A549 (cell line): ENCODE measurements at regions not wholly inside any gene's neighbourhood (a gene's known extent, or its start where the extent isn't known, plus 50 kb on each side); places are given as distances from the start of the nearest gene placed in this dataset.

Source experiments
- BHLHE40 ChIP-seq: IDR thresholded peaks from 2 replicates; pipeline ENCODE4 v1.6.1; 2012; ENCODE audit warnings: low read depth, low read length, inconsistent platforms
- EP300 ChIP-seq, 2 experiments: fragments of >200 bp; sonication (Bioruptor Twin); formaldehyde crosslinking; IDR thresholded peaks; 2 replicates in 1 of 2; 3 replicates in 1 of 2; pipeline ENCODE4 v1.6.1; 2016 to 2017
- HDAC2 ChIP-seq: fragments of 200-600 bp; sonication (generic); IDR thresholded peaks from 2 replicates; pipeline ENCODE4 v1.6.1; 2016
- KDM1A ChIP-seq: fragments of 200-600 bp; sonication (generic); IDR thresholded peaks from 2 replicates; pipeline ENCODE4 v1.6.1; 2016; ENCODE audit warnings: low read depth, mild to moderate bottlenecking
- KDM5A ChIP-seq: fragments of 200-600 bp; sonication (generic); IDR thresholded peaks from 2 replicates; pipeline ENCODE4 v1.6.1; 2016; ENCODE audit warnings: antibody characterized with exemption, mild to moderate bottlenecking
- POLR2A ChIP-seq: IDR thresholded peaks from 2 replicates; pipeline ENCODE4 v1.6.1; 2012; ENCODE audit warnings: mild to moderate bottlenecking, low read length
- TF ChIP-seq, protein P1 (sequence below): IDR thresholded peaks from 2 replicates; pipeline ENCODE4 v1.6.1; 2012
- TF ChIP-seq, protein P2 (sequence below): fragments of 450-650 bp; IDR thresholded peaks from 2 replicates; pipeline ENCODE4 v1.6.1; 2014; ENCODE audit warnings: antibody characterized with exemption
- TF ChIP-seq, protein P3 (sequence below): fragments of >200 bp; sonication (Bioruptor Twin); formaldehyde crosslinking; IDR thresholded peaks from 3 replicates; pipeline ENCODE4 v1.5.1; 2016

DNA sequence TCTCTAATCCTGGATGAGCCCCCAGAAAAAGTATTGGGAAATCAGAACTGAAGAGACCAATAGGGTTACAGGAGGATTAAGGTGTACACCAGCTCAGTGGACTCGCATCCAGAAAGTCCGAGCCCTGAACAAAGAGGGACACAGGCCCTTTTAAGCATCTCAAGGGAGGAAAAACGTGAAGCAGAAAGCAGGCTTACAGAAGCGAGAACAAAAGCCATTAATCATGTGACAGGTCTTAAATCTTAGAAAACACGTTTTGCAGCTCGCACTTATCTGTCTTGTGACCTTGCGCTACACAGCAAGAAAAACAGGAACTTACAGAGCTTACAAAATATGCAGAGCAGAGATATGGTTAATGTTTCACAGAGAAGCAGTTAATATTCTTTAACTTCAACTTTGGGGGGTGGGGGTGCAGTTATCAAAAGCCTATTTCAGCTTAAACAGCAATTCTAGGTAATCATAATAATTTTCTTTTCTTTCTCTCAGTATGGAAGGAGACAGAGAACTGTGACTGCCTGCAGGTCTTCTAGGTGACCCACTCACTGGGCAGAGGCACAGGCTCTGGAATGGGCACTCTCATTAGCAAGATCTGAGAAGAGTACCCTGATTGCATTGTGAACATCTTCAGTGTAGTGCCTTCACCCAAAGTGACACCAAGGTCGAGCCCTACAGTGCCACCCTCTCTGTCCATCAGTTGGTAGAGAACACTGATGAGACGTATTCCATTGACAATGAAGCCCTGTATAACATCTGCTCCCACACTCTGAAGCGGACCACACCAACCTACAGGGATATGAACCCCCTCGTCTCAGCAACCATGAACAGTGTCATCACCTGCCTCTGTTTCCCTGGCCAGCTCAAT, 65.0 kb upstream of the MOCS1 start:
- no peak for TF ChIP-seq POLR2A
- TF ChIP-seq, protein P1, sequence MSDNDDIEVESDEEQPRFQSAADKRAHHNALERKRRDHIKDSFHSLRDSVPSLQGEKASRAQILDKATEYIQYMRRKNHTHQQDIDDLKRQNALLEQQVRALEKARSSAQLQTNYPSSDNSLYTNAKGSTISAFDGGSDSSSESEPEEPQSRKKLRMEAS = no peak
- no peak for TF ChIP-seq HDAC2
- TF ChIP-seq, protein P2, sequence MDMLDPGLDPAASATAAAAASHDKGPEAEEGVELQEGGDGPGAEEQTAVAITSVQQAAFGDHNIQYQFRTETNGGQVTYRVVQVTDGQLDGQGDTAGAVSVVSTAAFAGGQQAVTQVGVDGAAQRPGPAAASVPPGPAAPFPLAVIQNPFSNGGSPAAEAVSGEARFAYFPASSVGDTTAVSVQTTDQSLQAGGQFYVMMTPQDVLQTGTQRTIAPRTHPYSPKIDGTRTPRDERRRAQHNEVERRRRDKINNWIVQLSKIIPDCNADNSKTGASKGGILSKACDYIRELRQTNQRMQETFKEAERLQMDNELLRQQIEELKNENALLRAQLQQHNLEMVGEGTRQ = no peak
- TF ChIP-seq, protein P3, sequence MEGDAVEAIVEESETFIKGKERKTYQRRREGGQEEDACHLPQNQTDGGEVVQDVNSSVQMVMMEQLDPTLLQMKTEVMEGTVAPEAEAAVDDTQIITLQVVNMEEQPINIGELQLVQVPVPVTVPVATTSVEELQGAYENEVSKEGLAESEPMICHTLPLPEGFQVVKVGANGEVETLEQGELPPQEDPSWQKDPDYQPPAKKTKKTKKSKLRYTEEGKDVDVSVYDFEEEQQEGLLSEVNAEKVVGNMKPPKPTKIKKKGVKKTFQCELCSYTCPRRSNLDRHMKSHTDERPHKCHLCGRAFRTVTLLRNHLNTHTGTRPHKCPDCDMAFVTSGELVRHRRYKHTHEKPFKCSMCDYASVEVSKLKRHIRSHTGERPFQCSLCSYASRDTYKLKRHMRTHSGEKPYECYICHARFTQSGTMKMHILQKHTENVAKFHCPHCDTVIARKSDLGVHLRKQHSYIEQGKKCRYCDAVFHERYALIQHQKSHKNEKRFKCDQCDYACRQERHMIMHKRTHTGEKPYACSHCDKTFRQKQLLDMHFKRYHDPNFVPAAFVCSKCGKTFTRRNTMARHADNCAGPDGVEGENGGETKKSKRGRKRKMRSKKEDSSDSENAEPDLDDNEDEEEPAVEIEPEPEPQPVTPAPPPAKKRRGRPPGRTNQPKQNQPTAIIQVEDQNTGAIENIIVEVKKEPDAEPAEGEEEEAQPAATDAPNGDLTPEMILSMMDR = no peak
- no peak for TF ChIP-seq BHLHE40
- TF ChIP-seq KDM5A = no peak
- TF ChIP-seq EP300 (IDR thresholded peaks at IDR 0.05) = no peak
- no peak for TF ChIP-seq KDM1A
